Effector memory CD4-positive, alpha-beta T cell (primary cell): ENCODE measurements at regions not wholly inside any gene's neighbourhood (a gene's known extent, or its start where the extent isn't known, plus 50 kb on each side); places are given as distances from the start of the nearest gene placed in this dataset.
"Not testable (repeated sequence)": the region's sequence is repeated elsewhere in the genome, so short reads cannot be mapped to it uniquely, and the experiment has no call there.

Experiments
- DNase-seq, 3 donors: peaks; one replicate each; pipeline ENCODE4 v3.0.0-alpha.2; 2020
- H3K27ac ChIP-seq: 2 replicates; pipeline ENCODE4 v1.7.0; 2013; ENCODE audit warnings: mild to moderate bottlenecking, low read length, moderate library complexity; ENCODE audit not compliant: insufficient read depth, poor library complexity, severe bottlenecking
- H3K27me3 ChIP-seq: replicated peaks from 2 replicates; pipeline ENCODE4 v1.7.0; 2013; ENCODE audit warnings: mild to moderate bottlenecking, low read length; ENCODE audit not compliant: insufficient read depth, control insufficient read depth, poor library complexity, severe bottlenecking
- H3K36me3 ChIP-seq: 2 replicates; pipeline ENCODE4 v1.7.0; 2013; ENCODE audit warnings: mild to moderate bottlenecking, low read length, moderate library complexity; ENCODE audit not compliant: control insufficient read depth, insufficient read depth
- H3K4me1 ChIP-seq: 2 replicates; pipeline ENCODE4 v1.7.0; 2013; ENCODE audit warnings: low read length, mild to moderate bottlenecking; ENCODE audit not compliant: control insufficient read depth, insufficient read depth, poor library complexity, severe bottlenecking
- H3K4me3 ChIP-seq: 2 replicates; pipeline ENCODE4 v1.7.0; 2013; ENCODE audit warnings: low read length, low read depth, mild to moderate bottlenecking; ENCODE audit not compliant: insufficient read depth, poor library complexity, severe bottlenecking
- H3K9me3 ChIP-seq: 2 replicates; pipeline ENCODE4 v1.7.0; 2013; ENCODE audit warnings: mild to moderate bottlenecking, low read length, moderate library complexity; ENCODE audit not compliant: control insufficient read depth

DNA sequence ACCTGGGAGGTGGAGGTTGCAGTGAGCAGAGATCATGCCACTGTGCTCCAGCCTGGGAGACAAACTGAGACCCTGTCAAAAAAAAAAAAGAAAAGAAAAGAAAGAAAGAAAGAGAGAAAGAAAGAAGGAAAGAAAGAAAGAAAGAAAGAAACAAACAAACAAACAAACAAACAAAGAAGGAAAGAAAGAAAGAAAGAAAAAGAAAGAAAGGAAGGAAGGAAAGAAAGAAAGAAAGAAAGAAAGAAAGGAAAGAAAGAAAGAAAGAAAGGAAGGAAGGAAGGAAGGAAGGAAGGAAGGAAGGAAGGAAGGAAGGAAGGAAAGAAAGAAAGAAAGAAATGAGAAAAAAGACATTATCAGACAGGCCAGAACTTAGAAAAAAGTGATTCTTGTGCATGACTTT lies 291.0 kb upstream of the FOXK1 start:
- H3K27ac ChIP-seq, H3K4me1 ChIP-seq, H3K4me3 ChIP-seq, H3K36me3 ChIP-seq, H3K27me3 ChIP-seq, H3K9me3 ChIP-seq, DNase-seq: not testable (repeated sequence)

DNA sequence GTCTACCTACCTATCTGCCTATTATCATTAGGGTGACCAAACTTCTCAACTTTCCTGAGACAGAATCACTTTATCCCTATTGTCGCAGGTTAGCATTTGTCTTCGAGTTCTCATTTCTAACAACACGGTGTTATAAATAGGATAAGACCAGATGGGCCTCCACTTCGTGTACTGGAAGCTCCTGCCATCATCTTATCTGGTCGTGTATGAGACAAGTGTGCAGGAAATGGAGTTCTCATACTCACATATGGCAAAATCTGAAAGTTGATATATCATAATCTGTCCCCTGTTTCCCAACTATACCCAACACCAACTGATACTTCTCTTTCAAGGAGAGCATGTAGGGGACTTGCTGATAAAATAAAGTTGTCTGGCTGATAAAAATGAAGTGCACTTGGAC lies 287.4 kb upstream of the FOXK1 start:
- DNase-seq = no peak
- Histone ChIP-seq H3K27me3 (no peaks in the 10 kb centered on the region), H3K4me1 (no peaks in the 10 kb centered on the region), H3K27ac (no peak overlapping the region), H3K9me3 (no peaks in the 10 kb centered on the region), H3K36me3 (no peaks in the 10 kb centered on the region), H3K4me3 (no peak overlapping the region)

DNA sequence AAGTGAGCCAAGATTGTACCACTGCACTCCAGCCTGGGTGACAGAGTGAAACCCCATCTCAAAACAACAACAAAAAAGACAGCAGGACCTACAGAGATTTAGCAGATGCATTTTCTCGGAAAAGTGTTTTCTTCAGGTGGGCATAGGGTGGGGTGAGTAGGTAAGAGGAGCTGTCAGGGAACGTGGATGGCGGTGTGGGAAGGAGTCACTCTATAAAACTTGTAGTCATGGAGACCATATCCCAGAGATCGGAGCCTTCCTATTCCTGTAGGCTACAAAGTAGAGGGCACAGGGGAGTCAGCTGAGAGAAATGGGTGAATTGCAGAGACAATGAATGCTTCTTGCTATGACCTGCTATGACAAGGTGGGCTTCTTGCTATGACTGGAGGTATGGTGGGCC lies 283.0 kb upstream of the FOXK1 start:
- DNase-seq = no peak
- no peak overlapping the region for H3K4me3 ChIP-seq
- H3K27me3 ChIP-seq = no peaks in the 10 kb centered on the region
- H3K4me1 ChIP-seq = no peaks in the 10 kb centered on the region
- H3K9me3 ChIP-seq = no peaks in the 10 kb centered on the region
- no peaks in the 10 kb centered on the region for H3K36me3 ChIP-seq
- no peak overlapping the region for H3K27ac ChIP-seq

DNA sequence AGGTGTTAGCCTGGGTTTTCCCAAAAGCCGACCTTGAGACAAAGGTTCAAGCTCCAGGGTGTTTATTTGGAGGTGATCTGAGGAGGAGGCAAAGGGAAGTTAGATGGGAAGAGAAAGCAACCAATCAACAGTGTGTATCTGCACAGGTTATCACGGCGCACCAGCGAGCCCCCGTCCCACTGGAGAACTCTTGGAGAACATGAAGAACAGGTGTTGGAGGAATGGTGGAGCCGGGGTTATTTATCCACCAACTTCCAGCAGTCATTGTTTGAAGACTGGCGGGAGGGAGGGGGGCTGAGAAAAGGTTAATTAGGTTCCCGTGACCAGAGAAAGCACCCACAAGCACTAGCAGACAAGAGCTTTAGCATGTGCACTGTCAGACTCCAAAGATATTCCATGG lies 282.5 kb upstream of the FOXK1 start:
- Histone ChIP-seq H3K9me3 (no peaks in the 10 kb centered on the region), H3K36me3 (no peaks in the 10 kb centered on the region), H3K27ac (no peak overlapping the region), H3K27me3 (no peaks in the 10 kb centered on the region), H3K4me3 (no peak overlapping the region), H3K4me1 (no peaks in the 10 kb centered on the region)
- no peak for DNase-seq

DNA sequence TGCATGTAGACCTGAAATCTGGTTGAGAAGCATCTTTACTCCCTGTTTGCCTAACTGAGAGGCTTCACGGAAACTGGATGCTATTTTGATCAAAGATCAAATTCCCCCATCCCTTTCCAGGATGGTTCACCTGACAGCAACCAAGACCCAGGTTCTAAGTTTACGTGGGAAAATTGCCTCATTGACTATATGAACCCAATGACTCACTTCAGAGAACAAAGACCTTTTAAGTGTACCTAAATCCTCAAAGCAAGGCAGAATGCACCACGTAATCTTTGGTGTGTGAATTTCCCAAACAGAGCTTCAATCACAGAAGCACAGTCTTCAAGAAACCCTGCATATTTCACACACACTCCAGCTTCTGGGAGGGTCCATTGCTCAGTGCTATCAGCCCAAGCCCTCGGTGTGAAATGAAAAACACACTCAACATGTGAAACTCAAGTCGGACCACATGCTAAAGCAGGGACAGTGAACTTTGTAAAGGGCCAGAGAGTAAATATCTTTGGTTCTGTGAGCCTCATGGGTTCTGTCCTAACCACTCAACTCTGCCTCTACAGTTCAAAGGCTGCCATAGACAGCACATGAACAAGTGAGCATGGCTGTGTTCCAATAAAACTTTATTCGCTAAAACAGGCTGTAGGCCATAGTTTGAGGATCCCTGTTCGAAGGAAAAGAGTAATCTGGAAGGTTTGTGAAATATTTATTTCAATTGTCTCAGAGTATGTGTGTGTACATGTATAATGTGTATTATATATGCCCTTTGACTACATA lies 275.6 kb upstream of the FOXK1 start:
- H3K4me3 ChIP-seq = no peak overlapping the region
- no peaks in the 10 kb centered on the region for H3K4me1 ChIP-seq
- H3K36me3 ChIP-seq = no peaks in the 10 kb centered on the region
- H3K27me3 ChIP-seq = no peaks in the 10 kb centered on the region
- DNase-seq = no peak
- no peak overlapping the region for H3K27ac ChIP-seq
- H3K9me3 ChIP-seq = no peaks in the 10 kb centered on the region

DNA sequence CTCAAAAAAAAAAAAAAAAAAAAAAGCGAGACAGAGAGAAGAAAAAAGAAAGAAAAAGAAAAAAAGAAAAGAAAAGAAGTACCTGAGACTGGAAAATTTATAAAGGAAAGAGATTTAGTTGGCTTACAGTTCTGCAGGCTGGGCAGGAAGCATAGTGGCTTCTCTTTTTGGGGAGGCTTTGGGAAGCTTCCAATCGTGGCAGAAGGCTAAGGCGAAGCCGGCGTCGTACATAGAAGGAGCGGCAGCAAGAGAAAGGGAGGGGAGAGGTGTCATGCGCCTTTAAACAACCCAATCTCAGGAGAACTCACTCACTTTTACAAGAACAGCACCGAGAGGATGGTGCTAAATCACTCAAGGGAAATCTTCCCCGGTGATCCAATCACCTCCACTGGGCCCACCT lies 272.1 kb upstream of the FOXK1 start:
- Histone ChIP-seq H3K27me3 (no peaks in the 10 kb centered on the region), H3K9me3 (no peaks in the 10 kb centered on the region)
- DNase-seq = no peak

GRCh38 chr7:4416396-4417056 lies 265.6 kb upstream of the FOXK1 start:
- H3K27ac ChIP-seq = no peak overlapping the region
- no peak overlapping the region for H3K4me3 ChIP-seq
- no peak for DNase-seq
- H3K9me3 ChIP-seq = no peaks in the 10 kb centered on the region
- no peaks in the 10 kb centered on the region for H3K36me3 ChIP-seq
- H3K27me3 ChIP-seq = no peaks in the 10 kb centered on the region
- no peaks in the 10 kb centered on the region for H3K4me1 ChIP-seq

More for the DNA sequence above, 272.1 kb upstream of the FOXK1 start:
- no peaks in the 10 kb centered on the region for H3K4me1 ChIP-seq
- no peaks in the 10 kb centered on the region for H3K36me3 ChIP-seq
- H3K4me3 ChIP-seq = no peak overlapping the region
- H3K27ac ChIP-seq = no peak overlapping the region

GRCh38 chr7:4428526-4428925 lies 253.6 kb upstream of the FOXK1 start:
- H3K9me3 ChIP-seq = no peaks in the 10 kb centered on the region
- no peaks in the 10 kb centered on the region for H3K36me3 ChIP-seq

DNA sequence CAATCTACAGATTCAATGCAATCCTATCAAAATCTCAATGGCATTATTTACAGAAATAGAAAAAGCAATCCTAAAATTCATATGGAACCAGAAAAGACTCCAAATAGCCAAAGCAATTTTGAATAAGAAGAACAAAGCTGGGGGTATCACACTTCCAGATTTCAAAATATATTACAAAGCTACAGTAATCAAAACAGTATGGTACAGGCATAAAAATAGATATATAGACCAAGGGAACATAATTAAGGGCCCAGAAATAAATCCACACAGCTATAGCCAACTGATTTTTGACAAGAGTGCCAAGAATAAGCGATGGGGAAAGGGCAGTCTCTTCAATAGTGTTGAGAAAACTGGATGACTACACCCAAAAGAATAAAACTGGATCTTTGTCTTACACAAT lies 251.9 kb upstream of the FOXK1 start:
- Histone ChIP-seq H3K36me3 (no peaks in the 10 kb centered on the region), H3K27me3 (no peaks in the 10 kb centered on the region), H3K4me3 (no peak overlapping the region), H3K4me1 (no peaks in the 10 kb centered on the region), H3K27ac (no peak overlapping the region), H3K9me3 (no peaks in the 10 kb centered on the region)
- no peak for DNase-seq

More at GRCh38 chr7:4428526-4428925, 253.6 kb upstream of the FOXK1 start:
- H3K27me3 ChIP-seq = no peaks in the 10 kb centered on the region
- no peaks in the 10 kb centered on the region for H3K4me1 ChIP-seq
- no peak for DNase-seq
- no peak overlapping the region for H3K4me3 ChIP-seq
- no peak overlapping the region for H3K27ac ChIP-seq

DNA sequence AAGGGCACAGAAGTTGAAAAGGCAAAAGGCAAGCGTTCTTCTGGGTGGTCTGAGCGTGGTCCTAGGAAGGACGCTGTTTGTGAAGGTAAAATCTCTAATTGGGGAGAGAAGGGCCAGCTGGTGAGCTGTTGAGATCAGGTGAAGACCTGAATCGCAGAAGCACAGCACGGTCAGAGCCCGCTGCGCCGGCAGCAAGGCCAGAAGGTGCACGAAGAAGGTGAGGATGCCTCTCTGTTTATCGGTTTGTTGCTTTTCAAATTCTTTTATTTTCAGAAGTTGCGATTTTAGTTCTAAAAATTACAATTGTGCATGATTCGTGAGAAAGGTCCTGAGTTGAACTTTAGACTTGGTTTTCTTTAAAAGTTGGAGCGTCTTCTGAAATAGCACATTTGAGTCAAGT lies 247.8 kb upstream of the FOXK1 start:
- Histone ChIP-seq H3K36me3 (no peaks in the 10 kb centered on the region), H3K27ac (no peak overlapping the region), H3K4me1 (no peaks in the 10 kb centered on the region), H3K4me3 (no peak overlapping the region), H3K9me3 (no peaks in the 10 kb centered on the region), H3K27me3 (no peaks in the 10 kb centered on the region)
- no peak for DNase-seq
